ENCODE measurements at regions not wholly inside any gene's neighbourhood (a gene's known extent, or its start where the extent isn't known, plus 50 kb on each side); places are given as distances from the start of the nearest gene placed in this dataset.

DNA sequence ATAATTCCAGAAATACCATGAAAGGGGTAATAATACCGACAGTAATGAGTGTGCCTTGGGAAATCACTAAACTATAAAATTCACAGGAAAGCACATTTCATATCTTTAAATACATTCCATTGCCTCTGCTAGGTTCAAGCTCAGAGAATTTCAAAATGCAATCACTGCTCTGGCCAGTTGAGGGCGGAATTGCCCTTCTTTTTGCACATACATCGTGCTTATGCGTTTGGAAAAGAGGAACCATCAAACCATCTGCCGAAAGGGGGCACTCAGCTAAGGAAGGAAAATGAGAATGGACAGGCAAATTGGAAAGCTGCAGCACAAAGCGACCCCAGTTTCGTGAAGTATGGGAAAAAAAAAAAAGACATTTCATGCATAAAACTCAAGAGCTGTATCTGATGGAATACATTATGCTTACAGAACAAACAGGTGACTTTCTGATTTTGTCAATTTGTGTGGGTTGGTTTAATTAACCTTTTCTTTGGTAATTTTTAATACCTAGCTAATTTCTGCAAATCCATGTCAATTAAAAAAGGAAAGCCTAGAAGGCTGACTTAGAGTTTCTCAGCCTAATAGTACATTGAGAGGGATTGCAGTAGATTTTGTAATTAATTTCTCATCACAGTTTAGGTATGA lies 61.4 kb downstream of the TUSC7 start:
- TF ChIP-seq, protein P1, sequence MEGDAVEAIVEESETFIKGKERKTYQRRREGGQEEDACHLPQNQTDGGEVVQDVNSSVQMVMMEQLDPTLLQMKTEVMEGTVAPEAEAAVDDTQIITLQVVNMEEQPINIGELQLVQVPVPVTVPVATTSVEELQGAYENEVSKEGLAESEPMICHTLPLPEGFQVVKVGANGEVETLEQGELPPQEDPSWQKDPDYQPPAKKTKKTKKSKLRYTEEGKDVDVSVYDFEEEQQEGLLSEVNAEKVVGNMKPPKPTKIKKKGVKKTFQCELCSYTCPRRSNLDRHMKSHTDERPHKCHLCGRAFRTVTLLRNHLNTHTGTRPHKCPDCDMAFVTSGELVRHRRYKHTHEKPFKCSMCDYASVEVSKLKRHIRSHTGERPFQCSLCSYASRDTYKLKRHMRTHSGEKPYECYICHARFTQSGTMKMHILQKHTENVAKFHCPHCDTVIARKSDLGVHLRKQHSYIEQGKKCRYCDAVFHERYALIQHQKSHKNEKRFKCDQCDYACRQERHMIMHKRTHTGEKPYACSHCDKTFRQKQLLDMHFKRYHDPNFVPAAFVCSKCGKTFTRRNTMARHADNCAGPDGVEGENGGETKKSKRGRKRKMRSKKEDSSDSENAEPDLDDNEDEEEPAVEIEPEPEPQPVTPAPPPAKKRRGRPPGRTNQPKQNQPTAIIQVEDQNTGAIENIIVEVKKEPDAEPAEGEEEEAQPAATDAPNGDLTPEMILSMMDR (IDR thresholded peaks at IDR 0.05 in 8 of 11, conservative IDR thresholded peaks at IDR 0.05 in 3 of 11), result peak; percentile 38 to 82 (median 75)
- no peak for TF ChIP-seq POLR2A (IDR thresholded peaks at IDR 0.05)
- TF ChIP-seq POLR2AphosphoS5 (IDR thresholded peaks at IDR 0.05), result no peak

Data from spleen (tissue), 7 donors.